OCI-LY3 (cell line): ENCODE measurements at regions not wholly inside any gene's neighbourhood (a gene's known extent, or its start where the extent isn't known, plus 50 kb on each side); places are given as distances from the start of the nearest gene placed in this dataset.

Experiments
- H2AFZ ChIP-seq: fragments of 200-600, 300-600 bp; shearing (Covaris generic); 2 replicates; pipeline ENCODE4 v1.6.0; 2014; ENCODE audit warnings: antibody characterized with exemption, low read depth, low read length
- H3K27ac ChIP-seq: fragments of 200-600, 300-600 bp; sonication (generic); 2 replicates; pipeline ENCODE4 v1.5.1; 2014; ENCODE audit warnings: mild to moderate bottlenecking, low read length, moderate library complexity, mixed read lengths
- H3K27me3 ChIP-seq: fragments of 200-600, 300-600 bp; sonication (generic); 2 replicates; pipeline ENCODE4 v1.6.1; 2014; ENCODE audit warnings: low read depth, low read length, mixed read lengths
- H3K36me3 ChIP-seq: fragments of 200-600, 300-600 bp; sonication (generic); replicated peaks from 2 replicates; pipeline ENCODE3; 2014; ENCODE audit warnings: low read depth, low read length, mixed read lengths
- H3K4me1 ChIP-seq: fragments of 300-600, 200-600 bp; sonication (generic); 2 replicates; pipeline ENCODE4 v1.6.1; 2014; ENCODE audit warnings: low read length, mixed read lengths
- H3K4me2 ChIP-seq: fragments of 200-600, 300-600 bp; sonication (generic); 2 replicates; pipeline ENCODE4 v1.6.1; 2014; ENCODE audit warnings: low read length, mixed read lengths
- H3K4me3 ChIP-seq: fragments of 300-600, 200-600 bp; sonication (generic); 2 replicates; pipeline ENCODE4 v1.5.1; 2014; ENCODE audit warnings: antibody characterized with exemption, mild to moderate bottlenecking, low read length, moderate library complexity
- H3K79me2 ChIP-seq: fragments of 300-600, 200-600 bp; shearing (Covaris generic); 2 replicates; pipeline ENCODE4 v1.6.1; 2014; ENCODE audit warnings: mild to moderate bottlenecking, low read length, mixed read lengths
- H3K9ac ChIP-seq: fragments of 300-600, 200-600 bp; shearing (Covaris generic); 2 replicates; pipeline ENCODE4 v1.6.0; 2014; ENCODE audit warnings: mild to moderate bottlenecking, low read length, moderate library complexity
- H3K9me3 ChIP-seq: fragments of 200-600, 300-600 bp; shearing (Covaris generic); 2 replicates; pipeline ENCODE4 v1.6.1; 2014; ENCODE audit warnings: low read length, mixed read lengths; ENCODE audit not compliant: insufficient read depth
- H4K20me1 ChIP-seq: fragments of 200-600, 300-600 bp; sonication (generic); 2 replicates; pipeline ENCODE4 v1.6.1; 2016; ENCODE audit warnings: low read length, mixed read lengths; ENCODE audit not compliant: insufficient read depth
- CTCF ChIP-seq: fragments of 200-600, 300-600 bp; sonication (generic); IDR thresholded peaks from 2 replicates; pipeline ENCODE4 v1.5.1; 2014; ENCODE audit warnings: antibody characterized with exemption, low read length, low read depth
- EZH2phosphoT487 ChIP-seq: fragments of 200-600 bp; shearing (Covaris generic); IDR thresholded peaks from 2 replicates; pipeline ENCODE4 v1.6.1; 2018; ENCODE audit warnings: antibody characterized with exemption, mixed run types, low read depth

- Histone ChIP-seq H3K9ac (no peak overlapping the region), H3K9me3 (no peaks in the 10 kb centered on the region), H3K36me3 (no peaks in the 10 kb centered on the region), H3K79me2 (no peaks in the 10 kb centered on the region), H3K4me2 (no peak overlapping the region), H4K20me1 (no peaks in the 10 kb centered on the region), H2AFZ (no peak overlapping the region), H3K4me3 (no peak overlapping the region), H3K27ac (no peak overlapping the region), H3K4me1 (no peaks in the 10 kb centered on the region), H3K27me3 (no peaks in the 10 kb centered on the region)
- TF ChIP-seq EZH2phosphoT487: no peak
- no peak for TF ChIP-seq CTCF
These were observed 55.9 kb upstream of the HAPLN1 start for GRCh38 chr5:83776437-83777031.
